Esophagus muscularis mucosa (tissue), 4 donors: ENCODE measurements at regions not wholly inside any gene's neighbourhood (a gene's known extent, or its start where the extent isn't known, plus 50 kb on each side); places are given as distances from the start of the nearest gene placed in this dataset.

Source experiments
- CTCF ChIP-seq, 3 experiments: fragments of 200-600 bp in 2 of 3; fragments of 450-650 bp in 1 of 3; sonication (generic) in 2 of 3; IDR thresholded peaks; one replicate each; pipeline ENCODE4 v1.5.1; 2017 to 2019; ENCODE audit warnings: antibody characterized with exemption in 3 of 3, mild to moderate bottlenecking in 2 of 3, moderate library complexity in 1 of 3
- EP300 ChIP-seq: sonication (generic); formaldehyde crosslinking; IDR thresholded peaks from one replicate; pipeline ENCODE4 v1.6.1; 2017; ENCODE audit warnings: antibody characterized with exemption
- POLR2A ChIP-seq: fragments of 450-650 bp; IDR thresholded peaks from one replicate; pipeline ENCODE4 v1.6.1; 2017; ENCODE audit warnings: antibody characterized with exemption, moderate library complexity, mild to moderate bottlenecking, low read depth
- POLR2AphosphoS5 ChIP-seq, 2 donors: sonication (generic); formaldehyde crosslinking; IDR thresholded peaks; one replicate each; pipeline ENCODE4 v1.6.1; 2017; ENCODE audit warnings: antibody characterized with exemption in 2 of 2

- TF ChIP-seq CTCF (IDR thresholded peaks at IDR 0.05) (no peak), POLR2AphosphoS5 (IDR thresholded peaks at IDR 0.05) (no peak), POLR2A (no peak), EP300 (no peak)
Measured at GRCh38 chr4:176387571-176387970, 67.8 kb downstream of the SPCS3 start.
